SK-N-MC (cell line): ENCODE measurements at regions not wholly inside any gene's neighbourhood (a gene's known extent, or its start where the extent isn't known, plus 50 kb on each side); places are given as distances from the start of the nearest gene placed in this dataset.

Experiments used
- DNase-seq: peaks from one replicate; pipeline ENCODE4 v3.0.0-alpha.2; 2011; ENCODE audit warnings: low read depth, low spot score
- H3K27ac ChIP-seq: fragments of 200-600 bp; sonication (generic); 2 replicates; pipeline ENCODE4 v1.5.1; 2016; ENCODE audit warnings: mixed run types
- H3K36me3 ChIP-seq: fragments of 200-600 bp; sonication (generic); 2 replicates; pipeline ENCODE4 v1.6.1; 2017; ENCODE audit warnings: antibody characterized with exemption, low read length, mixed read lengths; ENCODE audit not compliant: insufficient read depth
- H3K4me3 ChIP-seq: fragments of 200-600 bp; sonication (generic); 2 replicates; pipeline ENCODE4 v1.5.1; 2016
- H3K9ac ChIP-seq: fragments of 200-600 bp; sonication (generic); 2 replicates; pipeline ENCODE4 v1.8.0; 2017; ENCODE audit warnings: mixed run types, mixed read lengths; ENCODE audit not compliant: insufficient read length
- H3K9me3 ChIP-seq: fragments of 200-600 bp; sonication (generic); 2 replicates; pipeline ENCODE4 v1.6.1; 2017; ENCODE audit warnings: low read depth, mild to moderate bottlenecking, antibody characterized with exemption, low read length, moderate library complexity, mixed read lengths
- EZH2 ChIP-seq: fragments of 200-600 bp; sonication (generic); IDR thresholded peaks from one replicate; pipeline ENCODE4 v1.6.1; 2017; ENCODE audit warnings: antibody characterized with exemption
- FOXP2 ChIP-seq: optimal IDR thresholded peaks from 2 replicates; pipeline ENCODE3; 2011; ENCODE audit warnings: mild to moderate bottlenecking, moderate library complexity; ENCODE audit not compliant: insufficient read depth; ENCODE audit errors: extremely low read length, control extremely low read depth
- POLR2AphosphoS5 ChIP-seq: IDR thresholded peaks from 2 replicates; pipeline ENCODE4 v1.6.1; 2012; ENCODE audit warnings: mild to moderate bottlenecking, low read depth, low read length, borderline replicate concordance

DNA sequence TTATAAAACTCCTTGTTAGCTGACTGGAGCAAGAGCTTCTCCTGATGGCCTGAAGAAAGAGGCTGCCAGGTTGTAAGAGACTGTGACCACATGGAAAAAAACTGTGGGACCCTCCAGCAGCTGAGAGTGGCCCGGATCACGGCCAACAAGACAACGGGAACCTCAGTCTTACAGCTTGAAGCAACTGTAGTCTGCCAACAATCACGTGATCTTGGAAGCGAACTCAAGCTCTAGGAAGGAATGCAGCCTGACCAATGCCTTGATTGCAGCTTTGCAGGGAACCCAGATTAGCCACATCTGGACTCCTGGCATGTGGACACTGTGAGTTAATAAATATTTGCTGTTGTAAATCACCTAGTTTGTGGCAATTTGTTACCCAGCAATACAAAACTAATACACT, 442.6 kb upstream of the PRMT6 start:
- no peak for DNase-seq
- no peaks in the 10 kb centered on the region for H3K36me3 ChIP-seq
- no peak overlapping the region for H3K9ac ChIP-seq
- no peaks in the 10 kb centered on the region for H3K9me3 ChIP-seq
- no peak for TF ChIP-seq EZH2
- TF ChIP-seq POLR2AphosphoS5: no peak
- no peak for TF ChIP-seq FOXP2
- H3K4me3 ChIP-seq: no peak overlapping the region
- H3K27ac ChIP-seq: no peak overlapping the region

- DNase-seq: no peak
- no peak for TF ChIP-seq POLR2AphosphoS5
- TF ChIP-seq FOXP2: no peak
- no peak for TF ChIP-seq EZH2
- H3K27ac ChIP-seq: no peak overlapping the region
- no peaks in the 10 kb centered on the region for H3K9me3 ChIP-seq
- H3K36me3 ChIP-seq: no peaks in the 10 kb centered on the region
- no peak overlapping the region for H3K9ac ChIP-seq
- H3K4me3 ChIP-seq: no peak overlapping the region
These were observed 441.0 kb upstream of the PRMT6 start for GRCh38 chr1:106615473-106615872.

DNA sequence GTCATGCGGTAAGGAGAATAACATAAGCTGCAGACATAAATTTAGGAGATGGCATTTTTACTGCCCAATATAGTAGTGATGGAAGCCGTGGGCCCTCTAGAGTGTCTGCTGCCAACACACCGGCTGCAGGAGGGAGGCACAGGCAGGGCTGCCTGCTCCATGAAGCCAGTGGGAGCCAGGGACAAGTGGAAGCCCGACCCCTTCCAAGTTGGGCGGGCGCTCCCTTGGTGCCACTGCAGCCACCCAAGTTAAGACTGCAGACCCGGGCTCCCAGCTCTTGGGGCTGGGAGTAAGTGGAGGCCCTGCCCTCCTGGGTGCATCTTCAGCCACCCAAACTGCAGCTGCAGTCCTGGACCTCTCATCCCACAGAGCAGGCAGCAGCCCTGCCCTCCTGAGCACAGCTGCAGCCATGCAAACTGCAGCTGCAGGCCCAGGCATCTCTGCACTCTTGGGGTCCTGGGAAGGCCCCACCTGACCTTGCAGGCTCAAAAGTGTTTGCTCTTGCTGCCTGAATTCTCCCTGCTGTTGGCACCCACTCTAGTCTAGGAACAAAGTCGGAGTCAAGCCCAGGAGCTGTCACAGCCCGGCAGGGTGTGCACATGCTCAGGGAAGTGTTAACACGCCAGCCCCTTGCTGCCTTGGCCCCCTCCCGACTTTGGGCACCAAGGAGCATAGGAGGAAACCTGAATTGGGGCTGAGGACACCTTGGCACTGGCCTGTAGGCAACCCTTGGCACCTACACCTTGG, 437.2 kb upstream of the PRMT6 start:
- TF ChIP-seq FOXP2 (no peak), EZH2 (no peak), POLR2AphosphoS5 (no peak)
- H3K36me3 ChIP-seq: no peaks in the 10 kb centered on the region
- no peak overlapping the region for H3K9ac ChIP-seq
- no peaks in the 10 kb centered on the region for H3K9me3 ChIP-seq
- H3K27ac ChIP-seq: no peak overlapping the region
- DNase-seq: no peak
- H3K4me3 ChIP-seq: no peak overlapping the region

DNA sequence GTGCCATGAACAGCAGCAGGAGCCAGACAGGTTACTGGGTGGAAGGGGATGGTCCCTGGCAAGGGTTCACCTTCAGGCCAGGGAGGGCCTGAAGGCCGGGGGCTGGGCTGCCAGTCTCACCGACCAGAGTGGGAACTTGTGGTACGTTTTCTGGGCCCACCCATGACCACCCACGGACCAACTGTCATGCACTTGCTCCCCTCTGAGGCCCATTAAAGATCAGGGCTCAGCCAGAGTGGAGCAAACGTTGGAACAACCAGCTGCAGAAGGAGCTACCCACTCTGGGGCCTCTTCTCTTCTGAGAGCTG, 436.7 kb upstream of the PRMT6 start:
- Histone ChIP-seq H3K27ac (no peak overlapping the region), H3K9me3 (no peaks in the 10 kb centered on the region), H3K9ac (no peak overlapping the region), H3K36me3 (no peaks in the 10 kb centered on the region), H3K4me3 (no peak overlapping the region)
- DNase-seq: no peak
- TF ChIP-seq EZH2 (no peak), POLR2AphosphoS5 (no peak), FOXP2 (no peak)

DNA sequence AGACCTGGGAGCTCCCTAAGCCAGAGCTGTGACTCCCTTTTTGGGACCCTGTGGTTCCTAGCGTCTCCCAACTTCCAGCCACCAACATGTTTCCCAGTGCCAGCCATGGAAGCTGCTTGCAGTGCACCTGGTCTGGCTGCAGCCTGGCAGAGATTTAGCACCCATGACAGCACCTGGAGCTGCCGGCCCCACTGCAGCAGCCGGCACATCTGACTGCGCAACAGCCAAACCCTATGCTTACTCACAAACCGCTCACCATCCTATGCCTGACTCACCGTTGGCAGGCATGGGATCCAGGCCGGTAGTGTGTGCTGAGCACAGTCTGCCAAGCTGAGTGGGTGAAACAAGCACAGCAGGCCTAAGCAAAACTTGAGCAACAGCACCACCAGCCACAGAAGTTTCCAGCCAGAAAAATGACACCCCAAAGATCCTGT, 435.9 kb upstream of the PRMT6 start:
- H3K9ac ChIP-seq: no peak overlapping the region
- H3K4me3 ChIP-seq: no peak overlapping the region
- TF ChIP-seq FOXP2 (no peak), POLR2AphosphoS5 (no peak), EZH2 (no peak)
- H3K9me3 ChIP-seq: no peaks in the 10 kb centered on the region
- no peaks in the 10 kb centered on the region for H3K36me3 ChIP-seq
- H3K27ac ChIP-seq: no peak overlapping the region
- no peak for DNase-seq

GRCh38 chr1:106621853-106622252, 434.6 kb upstream of the PRMT6 start:
- no peak overlapping the region for H3K27ac ChIP-seq
- H3K9ac ChIP-seq: no peak overlapping the region
- no peak for TF ChIP-seq FOXP2
- TF ChIP-seq POLR2AphosphoS5: no peak
- no peak for TF ChIP-seq EZH2
- H3K4me3 ChIP-seq: no peak overlapping the region
- H3K36me3 ChIP-seq: no peaks in the 10 kb centered on the region
- DNase-seq: no peak
- H3K9me3 ChIP-seq: no peaks in the 10 kb centered on the region

DNA sequence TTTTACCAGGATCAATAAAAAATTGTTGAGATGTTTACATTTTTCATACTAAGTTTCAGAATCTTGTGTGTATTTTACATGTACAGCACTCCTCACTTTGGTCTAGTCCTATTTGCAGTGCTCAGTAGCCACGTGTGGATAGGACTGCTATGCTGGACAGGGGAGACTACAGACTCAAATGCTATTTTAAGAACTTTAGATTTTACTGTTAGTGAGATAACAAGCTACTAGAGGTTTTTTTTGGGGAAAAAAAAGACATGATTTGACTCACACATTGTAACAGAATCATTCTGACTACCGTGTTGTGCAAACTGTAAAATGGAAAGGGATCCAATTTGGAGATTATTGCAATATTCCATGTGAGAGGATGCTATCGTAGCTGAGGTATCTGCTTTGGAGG, 418.9 kb upstream of the PRMT6 start:
- Histone ChIP-seq H3K4me3 (no peak overlapping the region), H3K9ac (no peak overlapping the region), H3K27ac (no peak overlapping the region), H3K36me3 (no peaks in the 10 kb centered on the region), H3K9me3 (no peaks in the 10 kb centered on the region)
- no peak for TF ChIP-seq FOXP2
- TF ChIP-seq EZH2: no peak
- TF ChIP-seq POLR2AphosphoS5: no peak
- no peak for DNase-seq

- Histone ChIP-seq H3K27ac (no peak overlapping the region), H3K9me3 (no peaks in the 10 kb centered on the region), H3K4me3 (no peak overlapping the region), H3K9ac (no peak overlapping the region), H3K36me3 (no peaks in the 10 kb centered on the region)
- no peak for TF ChIP-seq POLR2AphosphoS5
- no peak for TF ChIP-seq FOXP2
- TF ChIP-seq EZH2: no peak
- no peak for DNase-seq
These were observed 410.2 kb upstream of the PRMT6 start for GRCh38 chr1:106646261-106646784.

DNA sequence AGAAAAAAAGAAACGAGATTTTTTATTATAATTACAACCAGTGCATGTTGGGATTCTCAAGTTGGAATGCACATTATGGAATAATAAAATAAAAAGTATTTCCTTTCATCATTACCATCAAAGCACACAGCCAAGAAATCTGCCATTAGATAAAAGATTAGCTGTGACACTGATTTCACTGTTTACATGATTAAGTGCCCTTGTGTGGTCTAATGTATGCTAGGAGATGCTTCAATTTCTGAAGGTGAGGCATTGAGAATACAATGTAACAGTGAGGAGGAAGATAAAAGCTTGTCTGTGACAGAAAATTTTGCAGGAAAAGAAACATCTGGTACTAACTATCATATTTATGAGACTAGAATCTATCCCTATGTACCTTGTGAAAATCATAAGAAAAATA, 409.7 kb upstream of the PRMT6 start:
- Histone ChIP-seq H3K9ac (no peak overlapping the region), H3K9me3 (no peaks in the 10 kb centered on the region), H3K27ac (no peak overlapping the region), H3K4me3 (no peak overlapping the region), H3K36me3 (no peaks in the 10 kb centered on the region)
- TF ChIP-seq EZH2: no peak
- no peak for TF ChIP-seq POLR2AphosphoS5
- no peak for TF ChIP-seq FOXP2
- no peak for DNase-seq
